ENCODE measurements at regions not wholly inside any gene's neighbourhood (a gene's known extent, or its start where the extent isn't known, plus 50 kb on each side); places are given as distances from the start of the nearest gene placed in this dataset.

GRCh38 chr3:127112796-127113570 lies 79.9 kb upstream of the PRR23E start:
- no peak for DNase-seq

GRCh38 chr3:127113571-127113891 lies 79.4 kb upstream of the PRR23E start:
- DNase-seq: no peak

DNA sequence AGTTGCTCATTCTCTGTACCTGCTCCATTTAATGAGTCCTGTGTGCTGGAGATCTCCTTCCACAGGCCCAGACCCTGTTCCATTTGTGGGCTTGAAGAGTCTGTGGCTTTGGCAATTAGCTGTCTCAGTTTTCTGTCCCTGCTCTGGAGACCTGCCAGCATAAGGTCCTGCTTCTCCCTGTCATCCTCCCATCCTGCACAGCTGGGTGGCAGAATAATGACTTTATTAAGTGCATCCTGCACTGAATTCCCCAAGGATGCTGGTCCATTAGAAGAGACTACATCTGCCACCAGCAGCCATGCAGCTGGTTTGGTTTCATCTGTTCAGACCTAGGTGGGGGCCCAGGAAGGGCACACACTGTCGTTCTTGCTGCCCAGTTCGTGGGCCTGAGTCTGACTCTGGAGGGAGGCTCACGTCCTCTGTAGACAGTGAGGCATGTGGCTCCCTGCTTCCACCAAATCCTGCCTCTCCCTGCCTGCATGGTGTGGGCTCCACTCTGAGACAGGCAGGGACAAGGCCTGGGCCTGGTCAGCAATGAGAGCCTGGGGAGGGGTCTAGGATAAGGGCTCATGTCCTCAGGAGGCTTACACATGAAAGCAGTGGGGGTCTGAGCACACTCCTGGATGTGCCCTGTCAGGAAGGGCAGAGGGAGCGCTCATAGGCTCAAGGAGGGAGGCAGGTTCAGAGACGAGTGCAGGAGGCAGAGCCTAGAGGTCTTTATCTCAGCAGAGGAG lies 78.4 kb upstream of the PRR23E start:
- DNase-seq: no peak

GRCh38 chr3:127115691-127116351 lies 77.1 kb upstream of the PRR23E start:
- DNase-seq: no peak

DNA sequence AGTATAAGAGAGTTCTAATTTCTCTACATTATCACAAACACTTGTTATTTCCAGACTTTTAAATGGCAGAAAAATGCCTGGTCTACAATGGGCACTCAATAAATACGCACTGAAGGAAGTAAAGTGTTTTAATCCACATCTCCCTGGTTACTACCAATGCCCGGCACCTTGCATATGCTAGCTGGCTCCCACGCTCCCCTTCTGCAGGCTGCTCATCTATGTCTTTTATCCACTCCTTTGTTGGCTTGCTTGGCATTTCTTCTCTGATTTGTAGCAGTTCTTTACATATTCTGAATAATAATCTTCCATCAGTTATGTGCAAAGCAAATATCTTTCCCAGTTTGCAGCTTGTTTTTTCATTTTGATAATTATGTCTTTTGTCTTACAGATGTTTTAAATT lies 74.6 kb upstream of the PRR23E start:
- DNase-seq: no peak

GRCh38 chr3:127119693-127120464 lies 73.1 kb upstream of the PRR23E start:
- no peak for DNase-seq

GRCh38 chr3:127120851-127121647 lies 71.9 kb upstream of the PRR23E start:
- DNase-seq: no peak

DNA sequence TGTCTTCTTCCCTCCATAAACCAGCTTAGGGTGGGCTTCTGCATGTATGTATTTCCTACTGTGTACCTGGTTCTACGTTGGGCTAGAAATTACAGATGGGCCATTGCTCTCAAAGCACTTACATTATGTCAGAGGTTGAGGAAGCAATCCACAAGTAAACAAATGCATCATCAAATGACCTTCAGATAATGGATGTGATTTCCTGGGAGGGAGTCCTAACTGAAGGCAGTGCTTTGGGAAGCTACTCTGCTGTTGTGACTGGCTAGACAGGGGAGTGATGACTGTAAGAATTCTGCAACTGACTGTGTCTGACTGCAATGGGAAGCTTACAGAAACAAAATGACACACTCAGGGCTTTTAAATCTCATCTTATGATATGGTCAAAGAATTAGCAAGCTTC lies 71.0 kb upstream of the PRR23E start:
- no peak for DNase-seq

DNA sequence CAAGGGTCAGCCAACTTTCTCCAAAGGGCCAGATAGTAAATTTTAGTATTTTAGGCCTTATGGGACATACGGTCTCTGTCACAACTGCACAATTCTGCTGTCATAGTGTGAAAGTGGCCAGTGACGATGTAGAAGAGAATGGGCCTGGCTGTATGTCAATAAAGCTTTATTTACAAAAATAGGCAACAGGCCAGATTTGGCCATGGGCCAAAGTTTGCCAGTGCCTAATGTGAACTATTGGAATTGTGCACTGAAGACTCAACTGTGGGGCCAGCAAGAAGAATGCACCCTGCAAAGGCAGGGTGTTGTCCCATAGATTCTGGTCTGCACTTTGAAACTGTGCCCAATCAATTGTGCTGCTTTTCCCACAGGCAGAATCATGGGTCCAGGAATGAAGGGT lies 69.4 kb upstream of the PRR23E start:
- no peak for DNase-seq

GRCh38 chr3:127124120-127124519 lies 68.8 kb upstream of the PRR23E start:
- DNase-seq: no peak

DNA sequence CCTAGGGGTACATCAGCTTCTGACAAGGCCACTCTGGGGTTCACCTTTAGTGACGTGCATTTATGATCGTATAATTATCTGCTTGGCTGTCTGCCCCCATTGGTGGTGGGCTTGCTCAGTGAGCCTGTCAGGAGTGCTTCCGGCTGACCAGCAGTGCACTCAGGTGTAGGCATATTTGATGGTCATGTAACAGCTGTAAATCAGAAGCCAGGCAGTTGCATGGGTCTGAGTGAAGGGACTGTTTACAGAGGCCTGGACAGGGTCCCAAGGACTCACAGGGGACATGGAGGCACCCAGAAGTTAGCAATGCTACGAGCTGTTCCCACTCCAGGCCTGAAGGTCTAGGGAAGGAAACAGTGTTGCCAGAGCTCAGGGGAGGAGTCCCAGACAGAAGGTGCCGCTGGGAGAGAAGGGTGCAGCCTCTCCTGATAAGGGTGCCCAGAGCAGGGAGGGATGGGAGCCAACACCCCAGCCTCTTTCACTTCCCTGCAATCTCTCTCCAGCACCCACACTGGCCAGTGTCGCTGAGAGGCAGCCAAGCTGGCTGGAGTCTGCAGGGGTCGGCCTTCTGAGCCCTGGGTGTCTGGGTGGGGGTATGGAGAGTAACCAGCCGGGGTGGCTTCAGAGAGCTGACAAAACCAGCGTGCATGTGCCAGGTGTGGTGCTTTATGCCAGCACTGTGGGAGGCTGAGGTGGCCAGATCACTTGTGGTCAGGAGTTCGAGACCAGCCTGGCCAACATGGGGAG lies 61.3 kb upstream of the PRR23E start:
- DNase-seq: no peak

- DNase-seq: no peak
Measured at GRCh38 chr3:127132876-127133275, 60.1 kb upstream of the PRR23E start.

DNA sequence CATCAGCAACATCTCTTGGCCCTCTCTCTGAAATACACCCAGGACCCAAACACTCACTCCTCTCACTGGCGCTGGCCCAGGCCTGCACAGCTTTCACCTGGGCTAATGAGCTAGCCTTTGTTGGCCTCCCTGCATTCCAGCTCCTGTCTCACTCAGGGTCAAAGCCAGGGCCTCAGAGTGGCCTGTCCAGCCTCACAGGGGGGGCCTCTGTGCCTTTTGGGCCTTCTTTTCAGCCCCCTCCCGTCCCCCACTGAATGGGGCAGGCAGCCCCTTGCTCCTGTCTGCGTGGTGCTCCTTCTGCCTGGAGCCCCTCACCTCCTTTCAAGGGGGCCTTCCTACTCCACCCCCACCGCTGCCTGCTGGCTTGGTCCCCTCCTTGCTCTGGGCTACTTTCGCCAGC lies 59.0 kb upstream of the PRR23E start:
- DNase-seq: no peak

DNA sequence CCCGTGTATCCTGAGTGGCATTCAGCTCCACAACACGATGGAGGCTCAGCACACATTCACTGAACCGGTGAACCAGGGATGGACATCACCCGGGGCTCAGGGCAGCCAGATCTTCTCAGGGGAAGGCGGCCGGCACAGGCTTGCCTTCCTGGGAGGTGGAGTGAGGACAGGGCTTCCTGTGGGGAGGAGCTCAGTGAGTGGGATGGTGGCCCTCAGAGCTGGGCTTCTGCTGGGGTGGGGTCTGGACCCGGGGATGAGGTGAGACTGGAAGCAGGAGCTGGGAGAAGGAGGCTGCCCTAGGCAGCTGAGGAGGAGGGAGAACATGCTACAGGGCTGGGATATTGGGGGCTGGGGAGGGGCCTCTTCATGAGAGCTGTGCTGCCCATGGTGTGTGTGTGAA lies 58.5 kb upstream of the PRR23E start:
- no peak for DNase-seq

- DNase-seq: no peak
Measured at GRCh38 chr3:127134887-127135240, 58.1 kb upstream of the PRR23E start.

GRCh38 chr3:127135241-127136023 lies 57.5 kb upstream of the PRR23E start:
- DNase-seq: no peak

- DNase-seq: no peak
Measured at GRCh38 chr3:127136024-127136600, 56.8 kb upstream of the PRR23E start.

- DNase-seq: no peak
Measured at GRCh38 chr3:127136706-127137105, 56.2 kb upstream of the PRR23E start.

DNA sequence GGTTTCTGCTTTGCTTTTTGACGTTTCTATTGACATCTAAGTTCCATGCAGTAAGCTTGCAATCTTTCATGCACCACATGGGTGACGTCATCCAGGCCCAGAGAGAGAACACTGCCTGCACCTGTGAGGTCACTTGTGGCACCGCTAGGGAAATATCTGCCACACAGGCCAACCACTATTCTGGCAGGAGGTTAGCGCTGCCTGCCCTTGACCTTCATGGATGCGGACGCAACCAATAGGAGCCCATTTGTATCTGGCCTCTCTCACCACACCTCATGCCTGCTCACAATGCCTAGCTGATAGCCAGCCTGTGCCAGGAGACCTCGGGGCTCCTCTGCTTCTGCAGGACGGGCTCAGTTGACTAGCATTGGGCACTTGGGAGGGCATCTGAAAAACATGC lies 55.8 kb upstream of the PRR23E start:
- DNase-seq: no peak

GRCh38 chr3:127137757-127138536 lies 55.0 kb upstream of the PRR23E start:
- no peak for DNase-seq
